GM12864 (cell line): ENCODE measurements at regions not wholly inside any gene's neighbourhood (a gene's known extent, or its start where the extent isn't known, plus 50 kb on each side); places are given as distances from the start of the nearest gene placed in this dataset.

Experiments used
- DNase-seq: peaks from one replicate; pipeline ENCODE4 v3.0.0-alpha.2; 2011; ENCODE audit warnings: low read depth
- H3K4me3 ChIP-seq: 2 replicates; pipeline ENCODE4 v1.5.1; 2011; ENCODE audit warnings: mild to moderate bottlenecking, low read depth, low read length, control low read depth
- TF ChIP-seq, protein P1 (sequence below): IDR thresholded peaks from 2 replicates; pipeline ENCODE4 v1.5.1; 2011; ENCODE audit warnings: low read depth, mild to moderate bottlenecking, moderate library complexity, low read length, control low read depth, inconsistent platforms; ENCODE audit errors: missing control alignments

GRCh38 chr12:5377997-5378592 is 53.8 kb upstream of the NTF3 start:
- H3K4me3 ChIP-seq: no peak overlapping the region
- TF ChIP-seq, protein P1, sequence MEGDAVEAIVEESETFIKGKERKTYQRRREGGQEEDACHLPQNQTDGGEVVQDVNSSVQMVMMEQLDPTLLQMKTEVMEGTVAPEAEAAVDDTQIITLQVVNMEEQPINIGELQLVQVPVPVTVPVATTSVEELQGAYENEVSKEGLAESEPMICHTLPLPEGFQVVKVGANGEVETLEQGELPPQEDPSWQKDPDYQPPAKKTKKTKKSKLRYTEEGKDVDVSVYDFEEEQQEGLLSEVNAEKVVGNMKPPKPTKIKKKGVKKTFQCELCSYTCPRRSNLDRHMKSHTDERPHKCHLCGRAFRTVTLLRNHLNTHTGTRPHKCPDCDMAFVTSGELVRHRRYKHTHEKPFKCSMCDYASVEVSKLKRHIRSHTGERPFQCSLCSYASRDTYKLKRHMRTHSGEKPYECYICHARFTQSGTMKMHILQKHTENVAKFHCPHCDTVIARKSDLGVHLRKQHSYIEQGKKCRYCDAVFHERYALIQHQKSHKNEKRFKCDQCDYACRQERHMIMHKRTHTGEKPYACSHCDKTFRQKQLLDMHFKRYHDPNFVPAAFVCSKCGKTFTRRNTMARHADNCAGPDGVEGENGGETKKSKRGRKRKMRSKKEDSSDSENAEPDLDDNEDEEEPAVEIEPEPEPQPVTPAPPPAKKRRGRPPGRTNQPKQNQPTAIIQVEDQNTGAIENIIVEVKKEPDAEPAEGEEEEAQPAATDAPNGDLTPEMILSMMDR: no peak
- DNase-seq: no peak

- H3K4me3 ChIP-seq: no peak overlapping the region
- DNase-seq: no peak
- TF ChIP-seq, protein P1: no peak
Measured at GRCh38 chr12:5379749-5380496, 52.0 kb upstream of the NTF3 start.
